HepG2 (cell line): ENCODE measurements at regions not wholly inside any gene's neighbourhood (a gene's known extent, or its start where the extent isn't known, plus 50 kb on each side); places are given as distances from the start of the nearest gene placed in this dataset.

Experiments
- POLR2AphosphoS5 ChIP-seq: IDR thresholded peaks from 2 replicates; pipeline ENCODE4 v1.6.1; 2012; ENCODE audit warnings: low read depth, low read length
- RORA ChIP-seq: sonication (generic); formaldehyde crosslinking; IDR thresholded peaks from 2 replicates; pipeline ENCODE4 v1.5.0; 2020; ENCODE audit warnings: mild to moderate bottlenecking, missing genetic modification reagents, moderate library complexity
- TCF7L2 ChIP-seq: IDR thresholded peaks from 2 replicates; pipeline ENCODE4 v1.6.1; 2011; ENCODE audit warnings: mild to moderate bottlenecking, low read depth, low read length, moderate library complexity
- ZFP37 ChIP-seq: sonication (generic); formaldehyde crosslinking; IDR thresholded peaks from 2 replicates; pipeline ENCODE4 v1.4.0; 2020; ENCODE audit warnings: missing genetic modification reagents, borderline replicate concordance
- ZNF317 ChIP-seq: sonication (generic); formaldehyde crosslinking; IDR thresholded peaks from 2 replicates; pipeline ENCODE4 v1.5.0; 2020; ENCODE audit warnings: mild to moderate bottlenecking, missing genetic modification reagents
- ZSCAN30 ChIP-seq: sonication (generic); formaldehyde crosslinking; IDR thresholded peaks from 2 replicates; pipeline ENCODE4 v1.5.0; 2020; ENCODE audit warnings: mild to moderate bottlenecking, missing genetic modification reagents
- TF ChIP-seq, protein P1 (sequence below): sonication (generic); formaldehyde crosslinking; conservative IDR thresholded peaks from 2 replicates; pipeline ENCODE4 v1.4.0; 2020; ENCODE audit warnings: missing genetic modification reagents

GRCh38 chr1:38169121-38169520, 122.5 kb upstream of the POU3F1 start:
- TF ChIP-seq TCF7L2, result no peak
- no peak for TF ChIP-seq POLR2AphosphoS5
- TF ChIP-seq ZFP37 (CRISPR knock-in tag), result no peak
- TF ChIP-seq RORA (CRISPR knock-in tag), result no peak
- no peak for TF ChIP-seq ZSCAN30
- TF ChIP-seq, protein P1, sequence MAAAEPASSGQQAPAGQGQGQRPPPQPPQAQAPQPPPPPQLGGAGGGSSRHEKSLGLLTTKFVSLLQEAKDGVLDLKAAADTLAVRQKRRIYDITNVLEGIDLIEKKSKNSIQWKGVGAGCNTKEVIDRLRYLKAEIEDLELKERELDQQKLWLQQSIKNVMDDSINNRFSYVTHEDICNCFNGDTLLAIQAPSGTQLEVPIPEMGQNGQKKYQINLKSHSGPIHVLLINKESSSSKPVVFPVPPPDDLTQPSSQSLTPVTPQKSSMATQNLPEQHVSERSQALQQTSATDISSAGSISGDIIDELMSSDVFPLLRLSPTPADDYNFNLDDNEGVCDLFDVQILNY (CRISPR knock-in tag), result no peak
- TF ChIP-seq ZNF317 (CRISPR knock-in tag), result no peak
